ENCODE measurements at regions not wholly inside any gene's neighbourhood (a gene's known extent, or its start where the extent isn't known, plus 50 kb on each side); places are given as distances from the start of the nearest gene placed in this dataset.

DNA sequence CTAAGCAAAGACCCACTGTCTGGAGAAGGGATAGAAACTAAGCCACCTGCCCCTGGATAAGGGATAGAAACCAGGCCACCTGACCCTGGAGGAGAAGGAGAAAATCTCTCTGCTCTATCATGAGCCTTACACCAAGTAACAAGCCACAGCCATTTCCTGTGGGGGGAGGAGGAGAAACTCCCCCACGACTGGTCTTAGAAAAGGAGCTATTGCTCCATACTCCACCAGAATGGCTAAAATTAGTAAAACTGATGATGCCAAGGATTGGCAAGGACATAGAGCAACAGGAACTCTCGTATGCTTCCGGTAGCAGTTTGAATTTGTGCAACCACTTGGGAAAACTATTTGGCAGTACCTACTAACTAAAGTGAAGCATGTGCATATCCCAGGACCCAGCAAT lies 70.8 kb downstream of the ACTL7B start:
- peaks cover 9% of the 10 kb centered on the region; the same call in 1 of the 2 replicates for H3K27me3 ChIP-seq (ENCODE audit: control insufficient read depth, insufficient read depth, low read length)
- BruUV-seq (replicated peaks) = no TSS peak
- no peak overlapping the region for H2AFZ ChIP-seq (replicated peaks; ENCODE audit: low read length, poor library complexity)
- no peak overlapping the region for H3K56ac ChIP-seq (ENCODE audit: extremely low read depth, insufficient read depth, low read length)
- ATAC-seq (ENCODE audit: low read depth) = no peak
- H3K4me3 ChIP-seq (ENCODE audit: insufficient read depth, low read depth, low read length) = no peak overlapping the region
- H3K4me2 ChIP-seq (ENCODE audit: low read depth, low read length) = no peak overlapping the region
- H2BK20ac ChIP-seq (ENCODE audit: low read depth, low read length) = no peak overlapping the region
- no peak overlapping the region for H4K91ac ChIP-seq (ENCODE audit: insufficient read depth, low read depth, low read length)
- dilution Hi-C loops (cut with HindIII; ENCODE audit: low sequenced_read_pairs, unreplicated experiment) = no loop called here
- H3K4ac ChIP-seq (ENCODE audit: low read depth, low read length) = no peak overlapping the region
- TF ChIP-seq, protein P1, sequence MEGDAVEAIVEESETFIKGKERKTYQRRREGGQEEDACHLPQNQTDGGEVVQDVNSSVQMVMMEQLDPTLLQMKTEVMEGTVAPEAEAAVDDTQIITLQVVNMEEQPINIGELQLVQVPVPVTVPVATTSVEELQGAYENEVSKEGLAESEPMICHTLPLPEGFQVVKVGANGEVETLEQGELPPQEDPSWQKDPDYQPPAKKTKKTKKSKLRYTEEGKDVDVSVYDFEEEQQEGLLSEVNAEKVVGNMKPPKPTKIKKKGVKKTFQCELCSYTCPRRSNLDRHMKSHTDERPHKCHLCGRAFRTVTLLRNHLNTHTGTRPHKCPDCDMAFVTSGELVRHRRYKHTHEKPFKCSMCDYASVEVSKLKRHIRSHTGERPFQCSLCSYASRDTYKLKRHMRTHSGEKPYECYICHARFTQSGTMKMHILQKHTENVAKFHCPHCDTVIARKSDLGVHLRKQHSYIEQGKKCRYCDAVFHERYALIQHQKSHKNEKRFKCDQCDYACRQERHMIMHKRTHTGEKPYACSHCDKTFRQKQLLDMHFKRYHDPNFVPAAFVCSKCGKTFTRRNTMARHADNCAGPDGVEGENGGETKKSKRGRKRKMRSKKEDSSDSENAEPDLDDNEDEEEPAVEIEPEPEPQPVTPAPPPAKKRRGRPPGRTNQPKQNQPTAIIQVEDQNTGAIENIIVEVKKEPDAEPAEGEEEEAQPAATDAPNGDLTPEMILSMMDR (conservative IDR thresholded peaks at IDR 0.05; ENCODE audit: low read depth, low read length) = no peak
- TF ChIP-seq MAFK (IDR thresholded peaks at IDR 0.05; ENCODE audit: low read depth, low read length) (no peak), CEBPB (IDR thresholded peaks at IDR 0.05; ENCODE audit: low read depth, low read length) (no peak), CHD1 (IDR thresholded peaks at IDR 0.05; ENCODE audit: low read depth, low read length) (no peak), SMC3 (IDR thresholded peaks at IDR 0.05; ENCODE audit: low read depth, low read length) (no peak), RAD21 (IDR thresholded peaks at IDR 0.05; ENCODE audit: low read length) (no peak), MXI1 (IDR thresholded peaks at IDR 0.05; ENCODE audit: borderline replicate concordance, low read depth, low read length) (no peak)
- TF ChIP-seq, protein P2, sequence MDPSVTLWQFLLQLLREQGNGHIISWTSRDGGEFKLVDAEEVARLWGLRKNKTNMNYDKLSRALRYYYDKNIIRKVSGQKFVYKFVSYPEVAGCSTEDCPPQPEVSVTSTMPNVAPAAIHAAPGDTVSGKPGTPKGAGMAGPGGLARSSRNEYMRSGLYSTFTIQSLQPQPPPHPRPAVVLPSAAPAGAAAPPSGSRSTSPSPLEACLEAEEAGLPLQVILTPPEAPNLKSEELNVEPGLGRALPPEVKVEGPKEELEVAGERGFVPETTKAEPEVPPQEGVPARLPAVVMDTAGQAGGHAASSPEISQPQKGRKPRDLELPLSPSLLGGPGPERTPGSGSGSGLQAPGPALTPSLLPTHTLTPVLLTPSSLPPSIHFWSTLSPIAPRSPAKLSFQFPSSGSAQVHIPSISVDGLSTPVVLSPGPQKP (IDR thresholded peaks at IDR 0.05; ENCODE audit: borderline replicate concordance, low read depth, low read length) = no peak
- no peak overlapping the region for H3K9ac ChIP-seq (ENCODE audit: low read depth, low read length)
- H4K5ac ChIP-seq (ENCODE audit: low read depth, low read length) = no peak overlapping the region
- no peak overlapping the region for H4K8ac ChIP-seq (ENCODE audit: low read depth in 2 of 2, low read length in 2 of 2)
- H4K20me1 ChIP-seq (ENCODE audit: insufficient read depth, low read length) = no peaks in the 10 kb centered on the region
- H3K79me1 ChIP-seq (ENCODE audit: low read depth in 1 of 2, low read length in 2 of 2) = no peaks in the 10 kb centered on the region
- in situ Hi-C loops (cut with MboI; ENCODE audit: low sequenced_read_pairs) = no loop called here
- no peaks in the 10 kb centered on the region for H3K36me3 ChIP-seq (ENCODE audit: control insufficient read depth, insufficient read depth, low read length)
- H3K23ac ChIP-seq (ENCODE audit: low read depth, low read length) = no peak overlapping the region
- H3K9me3 ChIP-seq (ENCODE audit: control insufficient read depth, insufficient read depth, low read length) = no peaks in the 10 kb centered on the region
- H3K27ac ChIP-seq (ENCODE audit: insufficient read depth, low read length) = no peak overlapping the region
- no peak overlapping the region for H2BK5ac ChIP-seq (ENCODE audit: low read depth, low read length, poor library complexity, severe bottlenecking)
- H2AK5ac ChIP-seq (ENCODE audit: low read depth, low read length) = no peak overlapping the region
- WGBS, 2 experiments (ENCODE audit: extremely low coverage in 2 of 2, insufficient read length in 1 of 2) = no CpG with 5 or more reads among the region's 3 CpGs
- H2BK15ac ChIP-seq (ENCODE audit: low read depth, low read length) = no peak overlapping the region
- POLR2A ChIA-PET (ENCODE audit: unreplicated experiment) = no interaction called here
- intact Hi-C loops (cut with micrococcal nuclease) = no loop called here
- no peak for DNase-seq
- H3K18ac ChIP-seq (ENCODE audit: low read depth, low read length) = no peak overlapping the region
- no peak overlapping the region for H2AK9ac ChIP-seq (replicated peaks; ENCODE audit: low read depth, low read length, poor library complexity)
- no peaks in the 10 kb centered on the region for H3K4me1 ChIP-seq (ENCODE audit: control insufficient read depth, insufficient read depth, low read length)
- no peak overlapping the region for H3K14ac ChIP-seq (replicated peaks; ENCODE audit: low read depth, low read length)
- no peak overlapping the region for H2BK120ac ChIP-seq (ENCODE audit: low read depth, low read length)
- H3K9me1 ChIP-seq (ENCODE audit: insufficient read depth, low read length) = no peaks in the 10 kb centered on the region
- CTCF ChIA-PET = no interaction called here
